ENCODE measurements at regions not wholly inside any gene's neighbourhood (a gene's known extent, or its start where the extent isn't known, plus 50 kb on each side); places are given as distances from the start of the nearest gene placed in this dataset.

DNA sequence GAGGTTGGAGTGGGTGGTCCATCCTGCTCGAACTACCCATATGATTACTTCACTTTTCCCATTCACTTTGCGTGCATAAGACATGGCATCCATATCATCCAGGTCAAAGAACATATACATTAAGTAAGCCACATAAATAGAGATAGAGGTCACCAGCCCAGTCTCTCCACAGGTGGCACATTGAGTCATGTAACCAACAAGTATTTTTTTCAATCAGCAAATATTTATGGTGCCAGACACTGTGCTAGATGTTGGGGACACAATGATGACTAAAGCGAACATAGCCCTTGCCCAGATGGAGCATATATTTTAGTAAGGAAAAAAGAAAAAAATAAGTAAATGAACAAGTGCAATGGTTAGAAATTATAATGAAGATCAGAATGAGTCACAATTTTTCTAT lies 83.6 kb upstream of the LCLAT1 start:
- Histone ChIP-seq H3K4me3 (no peak overlapping the region), H3K27ac (peak overlapping the region in 1 of 21 experiments; percentile 15)

- Histone ChIP-seq H3K27ac (peak overlapping the region in 1 of 21 experiments; percentile 68), H3K4me3 (no peak overlapping the region)
Observed at GRCh38 chr2:30365201-30365600, 81.8 kb upstream of the LCLAT1 start.

- H3K4me3 ChIP-seq: no peak overlapping the region
- H3K27ac ChIP-seq: peak overlapping the region in 8 of 21 experiments; percentile 0 to 75 (median 44)
Observed at GRCh38 chr2:30366199-30366691, 80.8 kb upstream of the LCLAT1 start.

GRCh38 chr2:30367232-30368070 lies 79.6 kb upstream of the LCLAT1 start:
- Histone ChIP-seq H3K4me3 (no peak overlapping the region), H3K27ac (peak overlapping the region in 6 of 21 experiments; percentile 4 to 75 (median 30))

GRCh38 chr2:30368258-30368657 lies 78.8 kb upstream of the LCLAT1 start:
- Histone ChIP-seq H3K4me3 (no peak overlapping the region), H3K27ac (peak overlapping the region in 6 of 21 experiments; percentile 4 to 75 (median 30))

GRCh38 chr2:30371028-30371689 lies 75.9 kb upstream of the LCLAT1 start:
- Histone ChIP-seq H3K27ac (peak overlapping the region in 5 of 21 experiments; percentile 17 to 45 (median 39)), H3K4me3 (no peak overlapping the region)

- no peak overlapping the region for H3K4me3 ChIP-seq
- H3K27ac ChIP-seq: peak overlapping the region in 8 of 21 experiments; percentile 17 to 63 (median 39)
Observed at GRCh38 chr2:30371772-30372373, 75.2 kb upstream of the LCLAT1 start.

- H3K27ac ChIP-seq: peak overlapping the region in 4 of 21 experiments; percentile 6 to 63 (median 46)
Observed at GRCh38 chr2:30372826-30373225, 74.2 kb upstream of the LCLAT1 start.

GRCh38 chr2:30373881-30374302 lies 73.2 kb upstream of the LCLAT1 start:
- no peak overlapping the region for H3K4me3 ChIP-seq
- H3K27ac ChIP-seq: peak overlapping the region in 3 of 21 experiments; percentile 6 to 38 (median 16)

More at GRCh38 chr2:30372826-30373225, 74.2 kb upstream of the LCLAT1 start:
- no peak overlapping the region for H3K4me3 ChIP-seq

GRCh38 chr2:30374380-30374779 lies 72.7 kb upstream of the LCLAT1 start:
- Histone ChIP-seq H3K27ac (peak overlapping the region in 1 of 21 experiments; percentile 38), H3K4me3 (no peak overlapping the region)

DNA sequence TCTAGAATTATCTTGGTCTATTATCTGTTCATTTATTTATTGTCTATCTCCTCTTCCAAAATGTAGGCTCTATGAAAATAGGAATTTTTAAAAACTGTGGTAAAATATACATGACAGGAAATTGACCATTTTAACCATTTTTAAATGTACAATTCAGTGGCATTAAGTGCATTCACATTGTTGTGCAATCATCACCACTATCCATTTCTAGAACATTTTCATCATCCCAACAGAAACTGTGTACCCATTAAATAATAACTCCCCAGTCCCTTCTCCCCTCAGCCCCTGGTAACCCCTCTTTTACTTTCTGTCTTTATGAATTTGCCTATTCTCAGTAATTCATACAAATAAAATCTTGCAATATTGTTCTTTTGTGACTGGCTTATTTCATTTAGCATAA lies 71.1 kb upstream of the LCLAT1 start:
- Histone ChIP-seq H3K27ac (no peak overlapping the region), H3K4me3 (no peak overlapping the region)

GRCh38 chr2:30379481-30379880 lies 67.6 kb upstream of the LCLAT1 start:
- H3K27ac ChIP-seq: no peak overlapping the region

GRCh38 chr2:30380824-30381223 lies 66.2 kb upstream of the LCLAT1 start:
- no peak overlapping the region for H3K4me3 ChIP-seq
- H3K27ac ChIP-seq: no peak overlapping the region

More at GRCh38 chr2:30379481-30379880, 67.6 kb upstream of the LCLAT1 start:
- no peak overlapping the region for H3K4me3 ChIP-seq

GRCh38 chr2:30382162-30382783 lies 64.8 kb upstream of the LCLAT1 start:
- H3K27ac ChIP-seq: no peak overlapping the region
- no peak overlapping the region for H3K4me3 ChIP-seq

- no peak overlapping the region for H3K27ac ChIP-seq
Observed at GRCh38 chr2:30382995-30383394, 64.1 kb upstream of the LCLAT1 start.

GRCh38 chr2:30385327-30385726 lies 61.7 kb upstream of the LCLAT1 start:
- Histone ChIP-seq H3K4me3 (no peak overlapping the region), H3K27ac (no peak overlapping the region)

More at GRCh38 chr2:30382995-30383394, 64.1 kb upstream of the LCLAT1 start:
- H3K4me3 ChIP-seq: no peak overlapping the region

- no peak overlapping the region for H3K4me3 ChIP-seq
- H3K27ac ChIP-seq: no peak overlapping the region
Observed at GRCh38 chr2:30392097-30392496, 54.9 kb upstream of the LCLAT1 start.

DNA sequence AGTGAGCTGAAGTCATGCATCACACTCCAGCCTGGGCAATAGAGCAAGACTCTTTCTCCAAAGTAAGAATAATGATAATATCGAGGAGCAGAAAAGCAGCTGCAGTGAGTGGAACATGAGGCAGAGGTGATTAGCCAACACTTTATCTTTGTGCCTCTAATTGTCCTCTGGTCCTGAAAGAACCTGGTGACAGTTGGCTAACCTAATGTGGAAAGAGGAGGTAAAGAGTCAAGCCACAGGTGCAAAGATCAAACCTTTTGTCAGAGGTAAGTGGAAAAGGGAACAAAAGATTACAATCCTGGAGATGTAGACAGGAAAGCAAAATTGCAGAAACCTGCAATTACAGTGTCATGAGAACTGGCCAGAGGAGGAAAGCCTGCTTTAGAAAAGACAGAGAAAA lies 53.5 kb upstream of the LCLAT1 start:
- Histone ChIP-seq H3K27ac (no peak overlapping the region), H3K4me3 (no peak overlapping the region)

- Histone ChIP-seq H3K4me3 (no peak overlapping the region), H3K27ac (no peak overlapping the region)
Observed at GRCh38 chr2:30394096-30394495, 53.0 kb upstream of the LCLAT1 start.

All from skin epidermis (tissue), 12 donors.